OCI-LY1 (cell line): ENCODE measurements at regions not wholly inside any gene's neighbourhood (a gene's known extent, or its start where the extent isn't known, plus 50 kb on each side); places are given as distances from the start of the nearest gene placed in this dataset.

Source experiments
- EZH2 ChIP-seq: fragments of 200-600 bp; sonication (generic), shearing (Covaris generic); IDR thresholded peaks from 2 replicates; pipeline ENCODE4 v1.8.0; 2017; ENCODE audit warnings: borderline replicate concordance, mixed run types, mild to moderate bottlenecking, antibody characterized with exemption, low read length, moderate library complexity, mixed read lengths
- TF ChIP-seq, protein P1 (sequence below): fragments of 200-600 bp; sonication (generic), shearing (Covaris generic); IDR thresholded peaks from 2 replicates; pipeline ENCODE4 v1.5.1; 2017; ENCODE audit warnings: mild to moderate bottlenecking, antibody characterized with exemption, low read length, moderate library complexity, mixed read lengths

DNA sequence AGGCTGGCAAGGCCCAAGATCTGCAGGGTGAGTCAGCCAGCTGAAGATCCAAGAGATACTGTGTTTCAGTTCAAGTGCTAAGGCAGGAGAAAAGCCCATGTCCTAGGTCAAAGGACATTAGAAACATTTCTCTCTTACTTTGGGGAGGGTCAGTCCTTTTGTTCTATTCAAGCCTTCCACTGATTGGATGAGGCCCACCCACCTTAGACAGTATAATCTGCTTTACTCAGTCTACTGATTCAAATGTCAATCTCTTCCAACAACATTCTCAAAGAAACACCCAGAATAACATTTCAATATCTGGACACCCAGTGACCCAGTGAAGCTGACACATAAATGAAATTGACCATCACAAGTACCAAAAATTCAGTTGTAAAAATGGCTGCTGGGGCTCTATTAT, 367.8 kb upstream of the ZP4 start:
- TF ChIP-seq, protein P1, sequence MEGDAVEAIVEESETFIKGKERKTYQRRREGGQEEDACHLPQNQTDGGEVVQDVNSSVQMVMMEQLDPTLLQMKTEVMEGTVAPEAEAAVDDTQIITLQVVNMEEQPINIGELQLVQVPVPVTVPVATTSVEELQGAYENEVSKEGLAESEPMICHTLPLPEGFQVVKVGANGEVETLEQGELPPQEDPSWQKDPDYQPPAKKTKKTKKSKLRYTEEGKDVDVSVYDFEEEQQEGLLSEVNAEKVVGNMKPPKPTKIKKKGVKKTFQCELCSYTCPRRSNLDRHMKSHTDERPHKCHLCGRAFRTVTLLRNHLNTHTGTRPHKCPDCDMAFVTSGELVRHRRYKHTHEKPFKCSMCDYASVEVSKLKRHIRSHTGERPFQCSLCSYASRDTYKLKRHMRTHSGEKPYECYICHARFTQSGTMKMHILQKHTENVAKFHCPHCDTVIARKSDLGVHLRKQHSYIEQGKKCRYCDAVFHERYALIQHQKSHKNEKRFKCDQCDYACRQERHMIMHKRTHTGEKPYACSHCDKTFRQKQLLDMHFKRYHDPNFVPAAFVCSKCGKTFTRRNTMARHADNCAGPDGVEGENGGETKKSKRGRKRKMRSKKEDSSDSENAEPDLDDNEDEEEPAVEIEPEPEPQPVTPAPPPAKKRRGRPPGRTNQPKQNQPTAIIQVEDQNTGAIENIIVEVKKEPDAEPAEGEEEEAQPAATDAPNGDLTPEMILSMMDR = no peak
- TF ChIP-seq EZH2 = no peak
